GM12865 (cell line): ENCODE measurements at regions not wholly inside any gene's neighbourhood (a gene's known extent, or its start where the extent isn't known, plus 50 kb on each side); places are given as distances from the start of the nearest gene placed in this dataset.

Source experiments
- DNase-seq: peaks from one replicate; pipeline ENCODE4 v3.0.0; 2010; ENCODE audit warnings: low read depth
- H3K4me3 ChIP-seq: 2 replicates; pipeline ENCODE4 v1.5.1; 2011; ENCODE audit warnings: mild to moderate bottlenecking, low read depth, low read length, control low read depth
- TF ChIP-seq, protein P1 (sequence below): IDR thresholded peaks from 2 replicates; pipeline ENCODE4 v1.5.1; 2011; ENCODE audit warnings: low read length, control low read depth, low read depth, inconsistent platforms; ENCODE audit not compliant: insufficient read depth; ENCODE audit errors: missing control alignments

DNA sequence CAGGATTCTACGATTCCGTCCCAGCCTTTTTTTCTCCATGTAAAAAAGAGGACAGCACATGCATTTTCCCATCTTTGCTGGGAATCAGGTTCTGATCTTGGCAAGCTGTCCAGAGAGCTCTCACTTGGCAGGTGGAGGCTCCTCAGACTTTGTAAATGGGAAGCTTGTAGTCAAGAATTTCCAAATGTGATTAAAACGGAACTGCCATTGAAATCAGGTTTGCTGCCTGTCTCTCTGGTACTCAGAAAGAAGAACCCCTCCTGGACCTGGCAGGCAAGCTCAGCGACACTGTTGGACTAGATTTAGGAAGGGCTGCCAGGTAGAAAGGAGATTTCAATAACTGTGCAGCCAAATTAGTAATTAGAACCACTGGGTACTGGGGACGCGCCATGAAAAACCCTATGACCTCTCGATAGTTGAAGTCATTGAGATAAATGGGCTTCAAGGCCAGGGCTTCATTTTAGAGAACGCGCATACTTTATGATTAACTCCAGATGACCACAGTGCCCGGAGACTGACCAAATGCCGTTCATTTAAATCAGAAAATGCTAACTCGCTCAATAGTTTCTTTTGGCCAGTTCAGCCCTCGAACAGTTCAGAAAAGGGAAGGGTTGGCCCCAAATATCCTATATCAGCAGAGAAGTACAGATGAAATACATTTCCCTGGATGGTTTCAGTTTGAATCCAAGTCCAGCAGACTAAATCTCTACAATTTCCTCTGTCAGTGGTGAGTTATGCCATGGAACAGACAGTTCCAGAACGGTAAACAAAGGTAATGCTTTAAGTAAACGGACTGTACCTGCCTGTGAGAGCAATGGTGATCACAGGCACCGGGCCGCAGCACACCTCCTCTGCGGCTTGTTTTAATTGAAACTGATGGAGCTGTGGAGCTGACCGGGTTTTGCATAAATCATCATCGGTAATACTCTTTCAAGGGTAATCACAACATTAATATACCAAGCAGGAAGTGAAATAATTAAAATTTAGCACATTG lies 517.4 kb downstream of the RFC3 start:
- H3K4me3 ChIP-seq: no peak overlapping the region
- TF ChIP-seq, protein P1, sequence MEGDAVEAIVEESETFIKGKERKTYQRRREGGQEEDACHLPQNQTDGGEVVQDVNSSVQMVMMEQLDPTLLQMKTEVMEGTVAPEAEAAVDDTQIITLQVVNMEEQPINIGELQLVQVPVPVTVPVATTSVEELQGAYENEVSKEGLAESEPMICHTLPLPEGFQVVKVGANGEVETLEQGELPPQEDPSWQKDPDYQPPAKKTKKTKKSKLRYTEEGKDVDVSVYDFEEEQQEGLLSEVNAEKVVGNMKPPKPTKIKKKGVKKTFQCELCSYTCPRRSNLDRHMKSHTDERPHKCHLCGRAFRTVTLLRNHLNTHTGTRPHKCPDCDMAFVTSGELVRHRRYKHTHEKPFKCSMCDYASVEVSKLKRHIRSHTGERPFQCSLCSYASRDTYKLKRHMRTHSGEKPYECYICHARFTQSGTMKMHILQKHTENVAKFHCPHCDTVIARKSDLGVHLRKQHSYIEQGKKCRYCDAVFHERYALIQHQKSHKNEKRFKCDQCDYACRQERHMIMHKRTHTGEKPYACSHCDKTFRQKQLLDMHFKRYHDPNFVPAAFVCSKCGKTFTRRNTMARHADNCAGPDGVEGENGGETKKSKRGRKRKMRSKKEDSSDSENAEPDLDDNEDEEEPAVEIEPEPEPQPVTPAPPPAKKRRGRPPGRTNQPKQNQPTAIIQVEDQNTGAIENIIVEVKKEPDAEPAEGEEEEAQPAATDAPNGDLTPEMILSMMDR: no peak
- DNase-seq: no peak

DNA sequence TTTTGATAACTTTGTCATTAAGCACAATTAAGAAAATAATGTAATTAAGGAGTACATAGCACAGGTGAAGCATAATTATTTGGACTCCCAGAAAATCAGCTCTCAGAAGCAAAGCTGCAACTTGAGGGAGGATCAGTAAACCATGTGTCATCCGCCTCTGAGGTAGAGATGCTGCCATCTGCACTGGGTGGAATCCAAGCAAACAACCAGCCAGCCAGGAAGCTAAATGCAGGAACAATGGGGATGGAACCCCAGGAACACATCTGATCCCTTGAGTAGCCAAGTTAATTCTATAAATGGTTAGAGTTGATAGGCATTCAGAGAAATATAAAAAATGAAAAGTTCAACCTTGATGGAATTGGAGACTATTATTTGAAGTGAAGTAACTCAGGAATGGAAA lies 520.2 kb downstream of the RFC3 start:
- H3K4me3 ChIP-seq: no peak overlapping the region
- TF ChIP-seq, protein P1: no peak
- no peak for DNase-seq

DNA sequence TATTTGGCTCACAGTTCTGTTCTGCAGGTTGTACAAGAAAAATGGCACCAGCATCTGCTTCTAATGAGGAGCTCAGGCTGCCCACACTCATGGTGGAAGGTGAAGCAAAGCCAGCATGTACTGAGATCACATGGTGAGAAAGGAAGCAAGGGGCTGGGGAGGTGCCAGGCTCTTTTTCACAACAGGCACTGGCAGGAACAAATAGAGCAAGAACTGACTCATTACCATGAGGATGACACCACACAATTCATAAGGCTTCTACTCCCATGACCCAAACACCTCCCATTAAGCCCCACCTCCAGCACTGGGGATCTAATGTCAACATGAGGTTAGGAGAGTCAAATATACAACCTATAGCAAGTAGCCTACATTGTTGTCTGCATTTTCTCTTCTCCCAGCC lies 522.6 kb downstream of the RFC3 start:
- no peak overlapping the region for H3K4me3 ChIP-seq
- TF ChIP-seq, protein P1: no peak
- DNase-seq: no peak

DNA sequence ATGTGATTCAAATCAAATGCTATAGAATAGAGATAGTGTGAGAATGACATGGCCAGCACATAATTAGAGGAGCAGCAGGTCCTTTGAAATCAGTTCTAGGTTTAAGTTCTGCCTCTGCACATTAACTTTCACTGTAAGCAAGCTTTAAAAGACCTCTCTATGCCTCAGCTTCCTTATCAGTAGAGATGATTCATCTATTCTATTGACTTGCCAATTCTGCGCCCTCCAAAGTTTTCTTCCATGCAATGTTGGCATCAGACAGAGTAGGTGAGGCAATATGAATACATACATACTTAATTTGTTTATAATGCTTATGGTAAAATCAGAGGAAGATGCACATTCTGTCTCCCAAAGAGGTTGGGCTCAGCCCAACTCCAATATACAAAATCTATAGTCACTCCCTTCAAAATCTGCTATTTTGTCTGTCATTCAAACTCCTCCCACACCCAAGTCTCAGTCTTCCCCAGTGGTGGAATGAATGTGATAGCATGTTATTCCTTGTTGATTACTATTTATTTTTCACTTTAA lies 525.5 kb downstream of the RFC3 start:
- TF ChIP-seq, protein P1: no peak
- no peak overlapping the region for H3K4me3 ChIP-seq
- no peak for DNase-seq

DNA sequence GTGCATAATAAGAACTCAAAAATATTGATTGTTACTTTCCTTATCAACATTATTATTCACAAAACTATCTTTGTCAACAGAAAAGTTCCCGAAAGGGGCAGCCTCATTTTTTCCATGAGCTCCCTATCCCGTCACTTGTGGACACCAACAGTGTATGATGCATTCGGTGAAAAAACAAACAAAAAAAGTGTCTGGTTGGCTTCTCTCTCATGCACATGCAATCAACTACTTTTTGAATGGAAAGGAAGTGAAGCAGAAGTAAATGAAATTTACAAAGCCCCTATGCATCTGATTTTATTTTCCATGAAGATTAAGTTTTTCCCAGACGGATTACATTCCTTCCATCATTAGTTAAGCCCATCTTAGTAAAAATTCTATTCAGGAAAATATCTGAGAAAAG lies 526.9 kb downstream of the RFC3 start:
- no peak overlapping the region for H3K4me3 ChIP-seq
- DNase-seq: no peak
- TF ChIP-seq, protein P1: no peak

DNA sequence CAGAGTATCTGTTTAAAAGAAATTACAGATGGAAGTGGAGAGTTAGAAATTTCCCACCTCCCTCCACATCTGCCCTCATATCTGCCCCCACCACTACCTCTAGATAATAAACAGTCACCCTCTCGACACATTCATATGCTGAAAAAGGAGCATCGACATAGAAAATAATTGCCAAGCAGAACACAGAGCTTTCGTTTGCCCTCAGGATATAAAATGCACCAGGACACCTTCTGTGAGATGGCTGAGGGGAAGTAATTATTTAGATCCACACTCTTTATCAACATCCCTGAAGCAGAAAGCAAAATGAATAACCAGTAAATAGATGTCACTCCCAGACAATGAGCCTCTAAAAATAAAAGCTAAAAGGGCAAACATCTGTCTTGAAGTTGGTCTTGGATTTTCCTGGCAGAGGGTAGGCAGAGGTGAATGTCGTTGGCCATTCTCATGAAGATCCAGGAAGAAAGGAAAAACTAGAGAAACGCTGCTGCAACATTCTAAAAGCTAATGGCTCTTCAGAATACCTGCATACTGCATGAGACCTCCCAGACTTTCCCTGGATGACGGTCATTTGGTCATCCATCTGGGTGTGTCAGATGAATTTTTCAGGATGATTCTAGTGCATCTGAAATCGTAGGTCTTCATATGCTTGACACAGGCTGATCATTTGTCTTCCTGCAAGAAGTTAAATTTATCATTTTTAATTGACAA lies 527.5 kb downstream of the RFC3 start:
- H3K4me3 ChIP-seq: no peak overlapping the region
- DNase-seq: no peak
- TF ChIP-seq, protein P1: no peak
